Fibroblast of skin of scalp (primary cell): ENCODE measurements at regions not wholly inside any gene's neighbourhood (a gene's known extent, or its start where the extent isn't known, plus 50 kb on each side); places are given as distances from the start of the nearest gene placed in this dataset.
"Not testable (repeated sequence)": the region's sequence is repeated elsewhere in the genome, so short reads cannot be mapped to it uniquely, and the experiment has no call there.

Experiments used
- DNase-seq: peaks from one replicate; pipeline ENCODE4 v3.0.0-alpha.2; 2013

- DNase-seq = peak; percentile 68
Observed at GRCh38 chr1:70760154-70760553, 287.5 kb downstream of the PTGER3 start.

- DNase-seq = no peak
Observed at GRCh38 chr1:70762386-70762785, 285.2 kb downstream of the PTGER3 start.

- DNase-seq = no peak
Observed at GRCh38 chr1:70764747-70765146, 282.9 kb downstream of the PTGER3 start.

- peak; percentile 70 for DNase-seq
Observed at GRCh38 chr1:70767377-70767776, 280.2 kb downstream of the PTGER3 start.

- peak; percentile 46 for DNase-seq
Observed at GRCh38 chr1:70768216-70768615, 279.4 kb downstream of the PTGER3 start.

GRCh38 chr1:70778056-70778762 lies 269.4 kb downstream of the PTGER3 start:
- DNase-seq = no peak

GRCh38 chr1:70778934-70779333 lies 268.7 kb downstream of the PTGER3 start:
- DNase-seq = no peak

GRCh38 chr1:70779571-70779970 lies 268.0 kb downstream of the PTGER3 start:
- peak; percentile 85 for DNase-seq

GRCh38 chr1:70785287-70785686 lies 262.3 kb downstream of the PTGER3 start:
- DNase-seq = no peak

- no peak for DNase-seq
Observed at GRCh38 chr1:70790232-70790923, 257.2 kb downstream of the PTGER3 start.

GRCh38 chr1:70795064-70795463 lies 252.6 kb downstream of the PTGER3 start:
- DNase-seq = not testable (repeated sequence)

- DNase-seq = not testable (repeated sequence)
Observed at GRCh38 chr1:70796298-70796697, 251.3 kb downstream of the PTGER3 start.

GRCh38 chr1:70802625-70803024 lies 245.0 kb downstream of the PTGER3 start:
- not testable (repeated sequence) for DNase-seq

GRCh38 chr1:70805641-70806040 lies 242.0 kb downstream of the PTGER3 start:
- DNase-seq = no peak

- no peak for DNase-seq
Observed at GRCh38 chr1:70807088-70807664, 240.4 kb downstream of the PTGER3 start.

- no peak for DNase-seq
Observed at GRCh38 chr1:70809069-70809468, 238.5 kb downstream of the PTGER3 start.

- DNase-seq = no peak
Observed at GRCh38 chr1:70811815-70812214, 235.8 kb downstream of the PTGER3 start.

- no peak for DNase-seq
Observed at GRCh38 chr1:70812442-70813109, 235.0 kb downstream of the PTGER3 start.

- DNase-seq = peak; percentile 14
Observed at GRCh38 chr1:70818401-70818800, 229.2 kb downstream of the PTGER3 start.

GRCh38 chr1:70819231-70819630 lies 228.4 kb downstream of the PTGER3 start:
- no peak for DNase-seq

GRCh38 chr1:70819785-70820184 lies 227.8 kb downstream of the PTGER3 start:
- DNase-seq = no peak

GRCh38 chr1:70820396-70820795 lies 227.2 kb downstream of the PTGER3 start:
- no peak for DNase-seq

GRCh38 chr1:70820995-70821394 lies 226.6 kb downstream of the PTGER3 start:
- no peak for DNase-seq
